ENCODE measurements at regions not wholly inside any gene's neighbourhood (a gene's known extent, or its start where the extent isn't known, plus 50 kb on each side); places are given as distances from the start of the nearest gene placed in this dataset.

DNA sequence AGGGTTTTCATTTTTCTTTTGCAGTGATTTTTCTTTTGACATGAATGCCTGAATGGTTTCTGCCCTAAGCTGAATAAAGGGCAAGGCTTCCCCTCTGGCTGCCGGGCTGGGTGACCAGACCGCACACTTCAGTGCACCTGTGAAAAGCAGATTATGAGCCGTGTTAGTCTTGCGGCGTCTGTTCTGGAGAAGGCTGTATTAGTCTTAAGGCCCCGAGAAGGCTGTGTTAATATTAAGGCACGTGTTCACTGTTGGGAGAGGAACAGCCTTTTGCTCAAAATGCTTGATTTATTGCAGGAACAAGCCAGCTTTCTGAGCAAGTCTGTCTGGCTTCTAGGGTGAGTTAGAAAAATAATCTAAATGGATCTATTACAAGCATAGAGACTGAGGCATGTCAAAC lies 54.7 kb upstream of the DNAH14 start:
- intact Hi-C loops (cut with micrococcal nuclease; ENCODE audit: unreplicated experiment): no loop called here
- Mint-ChIP-seq H3K4me3 (ENCODE audit: low read depth, unreplicated experiment) (no peak overlapping the region), H3K27ac (ENCODE audit: unreplicated experiment) (no peak overlapping the region), H3K36me3 (ENCODE audit: insufficient read depth, unreplicated experiment) (no peaks in the 10 kb centered on the region), H3K27me3 (ENCODE audit: unreplicated experiment) (peaks cover 19% of the 10 kb centered on the region), H3K4me1 (ENCODE audit: low read depth, unreplicated experiment) (no peaks in the 10 kb centered on the region), H3K9me3 (ENCODE audit: low read depth, unreplicated experiment) (no peaks in the 10 kb centered on the region)
- no TSS peak for BruUV-seq (replicated peaks)
- CTCF ChIA-PET: interaction anchor here (2.2 kb wide), 1 partner anchor 24 kb away, joined by 5 read pairs; no protein-coding TSS in a partner anchor
- DNase-seq: no peak
- TF ChIP-seq, protein P1, sequence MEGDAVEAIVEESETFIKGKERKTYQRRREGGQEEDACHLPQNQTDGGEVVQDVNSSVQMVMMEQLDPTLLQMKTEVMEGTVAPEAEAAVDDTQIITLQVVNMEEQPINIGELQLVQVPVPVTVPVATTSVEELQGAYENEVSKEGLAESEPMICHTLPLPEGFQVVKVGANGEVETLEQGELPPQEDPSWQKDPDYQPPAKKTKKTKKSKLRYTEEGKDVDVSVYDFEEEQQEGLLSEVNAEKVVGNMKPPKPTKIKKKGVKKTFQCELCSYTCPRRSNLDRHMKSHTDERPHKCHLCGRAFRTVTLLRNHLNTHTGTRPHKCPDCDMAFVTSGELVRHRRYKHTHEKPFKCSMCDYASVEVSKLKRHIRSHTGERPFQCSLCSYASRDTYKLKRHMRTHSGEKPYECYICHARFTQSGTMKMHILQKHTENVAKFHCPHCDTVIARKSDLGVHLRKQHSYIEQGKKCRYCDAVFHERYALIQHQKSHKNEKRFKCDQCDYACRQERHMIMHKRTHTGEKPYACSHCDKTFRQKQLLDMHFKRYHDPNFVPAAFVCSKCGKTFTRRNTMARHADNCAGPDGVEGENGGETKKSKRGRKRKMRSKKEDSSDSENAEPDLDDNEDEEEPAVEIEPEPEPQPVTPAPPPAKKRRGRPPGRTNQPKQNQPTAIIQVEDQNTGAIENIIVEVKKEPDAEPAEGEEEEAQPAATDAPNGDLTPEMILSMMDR (IDR thresholded peaks at IDR 0.05; ENCODE audit: unreplicated experiment): no peak

DNA sequence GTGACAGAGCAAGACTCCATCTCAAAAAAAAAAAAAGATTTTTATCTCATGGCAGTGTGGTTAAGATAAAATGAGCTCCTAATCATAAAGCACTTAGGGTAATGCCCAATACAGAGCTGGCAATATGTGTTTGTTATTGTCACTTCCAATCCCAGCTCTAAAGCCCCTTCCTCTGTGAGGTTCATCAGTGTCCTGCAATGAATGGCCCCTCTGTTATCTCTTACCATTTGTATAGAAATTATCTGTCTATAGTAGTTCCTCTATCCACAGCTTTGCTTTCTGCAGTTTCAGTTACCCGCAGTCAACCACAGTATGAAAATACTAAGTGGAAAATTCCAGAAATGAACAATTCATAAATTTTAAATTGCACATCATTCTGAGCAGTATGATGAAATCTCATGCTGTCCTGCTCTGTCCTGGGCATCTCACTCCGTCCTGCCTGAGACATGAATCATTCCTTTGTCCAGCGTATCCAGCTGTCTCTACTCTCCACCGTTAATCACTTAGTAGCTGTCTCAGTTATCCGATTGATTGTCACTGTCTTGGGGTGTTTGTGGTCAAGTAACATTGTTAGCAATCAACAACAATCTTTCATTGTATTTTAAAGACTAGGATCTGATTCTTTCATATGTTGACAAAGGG lies 50.2 kb upstream of the DNAH14 start:
- no peaks in the 10 kb centered on the region for H3K9me3 Mint-ChIP-seq (ENCODE audit: low read depth, unreplicated experiment)
- BruUV-seq (replicated peaks): no TSS peak
- no peak overlapping the region for H3K4me3 Mint-ChIP-seq (ENCODE audit: low read depth, unreplicated experiment)
- no peak overlapping the region for H3K27ac Mint-ChIP-seq (ENCODE audit: unreplicated experiment)
- H3K36me3 Mint-ChIP-seq (ENCODE audit: insufficient read depth, unreplicated experiment): no peaks in the 10 kb centered on the region
- TF ChIP-seq, protein P1 (IDR thresholded peaks at IDR 0.05; ENCODE audit: unreplicated experiment): no peak
- CTCF ChIA-PET: interaction anchor here (1.4 kb wide), 1 partner anchor 15 kb away, joined by 3 read pairs; no protein-coding TSS in a partner anchor
- intact Hi-C loops (cut with micrococcal nuclease; ENCODE audit: unreplicated experiment): no loop called here
- DNase-seq: no peak
- H3K4me1 Mint-ChIP-seq (ENCODE audit: low read depth, unreplicated experiment): no peaks in the 10 kb centered on the region
- H3K27me3 Mint-ChIP-seq (ENCODE audit: unreplicated experiment): peaks cover 45% of the 10 kb centered on the region
